GM12873 (cell line): ENCODE measurements at regions not wholly inside any gene's neighbourhood (a gene's known extent, or its start where the extent isn't known, plus 50 kb on each side); places are given as distances from the start of the nearest gene placed in this dataset.

ENCODE experiments used
- CTCF ChIP-seq: IDR thresholded peaks from 2 replicates; pipeline ENCODE4 v1.5.1; 2012; ENCODE audit warnings: low read depth, mild to moderate bottlenecking, moderate library complexity, low read length, control low read depth; ENCODE audit not compliant: insufficient read depth; ENCODE audit errors: missing control alignments

- TF ChIP-seq CTCF = no peak
Measured at GRCh38 chr13:33644581-33645543, 173.1 kb upstream of the RFC3 start.

GRCh38 chr13:33645591-33646554 lies 172.1 kb upstream of the RFC3 start:
- no peak for TF ChIP-seq CTCF

- no peak for TF ChIP-seq CTCF
Measured at GRCh38 chr13:33649212-33649878, 168.6 kb upstream of the RFC3 start.

- no peak for TF ChIP-seq CTCF
Measured at GRCh38 chr13:33651766-33652165, 166.2 kb upstream of the RFC3 start.

- TF ChIP-seq CTCF = no peak
Measured at GRCh38 chr13:33657274-33657673, 160.7 kb upstream of the RFC3 start.

GRCh38 chr13:33659466-33659865 lies 158.5 kb upstream of the RFC3 start:
- no peak for TF ChIP-seq CTCF
